ENCODE measurements at regions not wholly inside any gene's neighbourhood (a gene's known extent, or its start where the extent isn't known, plus 50 kb on each side); places are given as distances from the start of the nearest gene placed in this dataset.

GRCh38 chr16:9337308-9338032 is 246.0 kb downstream of the HAPSTR1 start (continued):
- TF ChIP-seq ZNF512 (CRISPR knock-in tag; IDR thresholded peaks at IDR 0.05; ENCODE audit: borderline replicate concordance), result no peak
- no peak for TF ChIP-seq HMGA2 (CRISPR knock-in tag; IDR thresholded peaks at IDR 0.05)
- TF ChIP-seq CREB1 (CRISPR knock-in tag; IDR thresholded peaks at IDR 0.05), result no peak
- TF ChIP-seq SMAD4 (CRISPR knock-in tag; IDR thresholded peaks at IDR 0.05), result no peak
- no peak for TF ChIP-seq ZNF416 (CRISPR knock-in tag; IDR thresholded peaks at IDR 0.05)
- no peak for TF ChIP-seq ATF1 (CRISPR knock-in tag; IDR thresholded peaks at IDR 0.05)
- TF ChIP-seq ZBTB43 (CRISPR knock-in tag; IDR thresholded peaks at IDR 0.05), result no peak

DNA sequence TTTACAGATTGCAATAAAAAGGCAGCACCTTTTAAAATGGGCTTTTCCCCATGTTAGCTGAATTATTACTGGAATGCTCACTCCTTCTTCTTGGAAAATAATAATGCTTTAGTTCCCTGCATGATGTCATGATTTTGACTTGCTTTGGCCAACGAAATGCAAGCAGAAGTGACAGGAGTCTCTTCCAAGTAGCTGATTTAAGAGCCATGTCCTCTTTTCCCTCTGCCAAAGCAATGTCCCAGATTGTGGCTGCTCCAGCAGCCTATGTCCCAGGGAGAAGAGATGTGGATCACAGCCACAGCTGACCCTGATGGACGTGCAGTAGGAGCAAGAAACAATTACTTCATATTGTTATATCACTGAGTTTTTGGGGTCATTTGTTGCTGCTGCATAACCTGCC is 246.6 kb downstream of the HAPSTR1 start:
- ChIA-PET POLR2A (no interaction called here), CTCF (no interaction called here)
- ATAC-seq (no peak), DNase-seq (ENCODE audit: low spot score) (no peak)
- Mint-ChIP-seq H3K4me3 (no peak overlapping the region), H3K36me3 (0 out of 2 replicates have a peak, but pooled peaks cover under 1% of the 10 kb centered on the region), H3K27ac (no peak overlapping the region), H3K9me3 (peaks cover 5% of the 10 kb centered on the region), H3K4me1 (peaks cover 9% of the 10 kb centered on the region), H3K27me3 (ENCODE audit: low read depth) (no peaks in the 10 kb centered on the region)
- TF ChIP-seq, protein P1, sequence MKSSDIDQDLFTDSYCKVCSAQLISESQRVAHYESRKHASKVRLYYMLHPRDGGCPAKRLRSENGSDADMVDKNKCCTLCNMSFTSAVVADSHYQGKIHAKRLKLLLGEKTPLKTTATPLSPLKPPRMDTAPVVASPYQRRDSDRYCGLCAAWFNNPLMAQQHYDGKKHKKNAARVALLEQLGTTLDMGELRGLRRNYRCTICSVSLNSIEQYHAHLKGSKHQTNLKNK (CRISPR knock-in tag; IDR thresholded peaks at IDR 0.05), result no peak
- TF ChIP-seq KAT7 (CRISPR knock-in tag; IDR thresholded peaks at IDR 0.05; ENCODE audit: borderline replicate concordance) (no peak), ETV6 (CRISPR knock-in tag; IDR thresholded peaks at IDR 0.05) (no peak), ESRRA (CRISPR knock-in tag; IDR thresholded peaks at IDR 0.05; ENCODE audit: borderline replicate concordance) (no peak), ATF2 (CRISPR knock-in tag; IDR thresholded peaks at IDR 0.05; ENCODE audit: borderline replicate concordance, low read depth) (no peak), CDX4 (CRISPR knock-in tag; IDR thresholded peaks at IDR 0.05; ENCODE audit: borderline replicate concordance) (no peak), OVOL2 (CRISPR knock-in tag; IDR thresholded peaks at IDR 0.05; ENCODE audit: borderline replicate concordance) (no peak)
- TF ChIP-seq, protein P2, sequence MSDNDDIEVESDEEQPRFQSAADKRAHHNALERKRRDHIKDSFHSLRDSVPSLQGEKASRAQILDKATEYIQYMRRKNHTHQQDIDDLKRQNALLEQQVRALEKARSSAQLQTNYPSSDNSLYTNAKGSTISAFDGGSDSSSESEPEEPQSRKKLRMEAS (CRISPR knock-in tag; IDR thresholded peaks at IDR 0.05), result no peak

GRCh38 chr16:9338510-9338909 is 247.1 kb downstream of the HAPSTR1 start:
- no peaks in the 10 kb centered on the region for H3K36me3 Mint-ChIP-seq
- CTCF ChIA-PET, result no interaction called here
- peaks cover 13% of the 10 kb centered on the region for H3K4me1 Mint-ChIP-seq
- peaks cover under 1% of the 10 kb centered on the region; the same call in 1 of the 2 replicates for H3K9me3 Mint-ChIP-seq
- POLR2A ChIA-PET, result no interaction called here
- ATAC-seq, result no peak
- H3K27me3 Mint-ChIP-seq (ENCODE audit: low read depth), result no peaks in the 10 kb centered on the region
- no peak overlapping the region for H3K4me3 Mint-ChIP-seq
- DNase-seq (ENCODE audit: low spot score), result no peak
- no peak overlapping the region for H3K27ac Mint-ChIP-seq
- TF ChIP-seq ZNF416 (CRISPR knock-in tag; IDR thresholded peaks at IDR 0.05), result no peak
- no peak for TF ChIP-seq GABPB1 (CRISPR knock-in tag; IDR thresholded peaks at IDR 0.05)
- TF ChIP-seq ATF2 (CRISPR knock-in tag; IDR thresholded peaks at IDR 0.05; ENCODE audit: borderline replicate concordance, low read depth), result no peak
- no peak for TF ChIP-seq ZNF396 (CRISPR knock-in tag; IDR thresholded peaks at IDR 0.05; ENCODE audit: borderline replicate concordance)
- TF ChIP-seq ZBTB43 (CRISPR knock-in tag; IDR thresholded peaks at IDR 0.05), result no peak
- no peak for TF ChIP-seq RORB (CRISPR knock-in tag; IDR thresholded peaks at IDR 0.05)
- TF ChIP-seq STAT6 (CRISPR knock-in tag; conservative IDR thresholded peaks at IDR 0.05; ENCODE audit: low read depth), result no peak
- TF ChIP-seq USF2 (CRISPR knock-in tag; IDR thresholded peaks at IDR 0.05), result no peak

All from WTC11 (cell line).